ENCODE measurements at regions not wholly inside any gene's neighbourhood (a gene's known extent, or its start where the extent isn't known, plus 50 kb on each side); places are given as distances from the start of the nearest gene placed in this dataset.
"Not testable (repeated sequence)": the region's sequence is repeated elsewhere in the genome, so short reads cannot be mapped to it uniquely, and the experiment has no call there.

DNA sequence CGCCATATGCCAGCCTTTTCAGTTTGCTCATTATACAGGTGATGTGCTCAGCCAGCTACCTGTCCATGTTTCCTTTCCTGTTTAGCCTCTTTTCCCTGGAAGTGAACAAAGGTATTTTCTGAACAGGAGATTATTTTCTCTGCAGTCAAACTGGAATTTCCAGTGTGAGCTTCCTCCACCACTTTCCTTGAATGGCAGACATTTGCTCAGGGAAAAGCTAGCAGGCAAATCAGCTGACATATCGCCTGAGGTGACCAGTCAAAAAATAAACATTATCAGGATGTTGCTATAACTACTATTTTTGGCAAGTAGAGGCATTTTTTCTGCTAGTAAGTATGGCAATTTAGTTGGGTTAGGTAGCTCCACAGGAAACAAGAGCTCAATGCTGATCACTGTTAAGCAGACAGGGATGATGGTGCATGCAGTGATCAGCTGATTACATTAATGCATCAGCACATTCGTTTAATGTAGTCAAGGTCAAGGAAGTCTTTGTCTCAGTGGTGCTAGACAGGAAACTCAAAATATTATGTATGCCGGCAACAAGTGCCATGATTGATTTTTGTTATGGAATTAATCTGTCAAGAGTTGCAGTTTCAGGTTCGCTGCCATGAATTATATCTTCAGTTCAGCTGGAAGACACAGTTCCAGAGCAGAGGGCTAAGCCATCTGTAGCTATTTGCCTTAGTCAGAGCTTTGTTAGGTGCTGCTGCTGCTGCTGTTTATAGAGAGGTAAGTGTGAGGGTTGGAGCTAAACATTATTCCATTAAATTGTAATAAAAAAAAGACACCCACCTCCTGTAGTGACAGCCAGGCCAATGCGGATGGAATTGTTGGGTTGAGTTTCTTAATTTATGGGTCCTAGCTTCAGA is 179.7 kb upstream of the ST6GALNAC5 start:
- DNase-seq: no peak

- no peak for DNase-seq
These were observed 176.5 kb upstream of the ST6GALNAC5 start for GRCh38 chr1:76690766-76691165.

DNA sequence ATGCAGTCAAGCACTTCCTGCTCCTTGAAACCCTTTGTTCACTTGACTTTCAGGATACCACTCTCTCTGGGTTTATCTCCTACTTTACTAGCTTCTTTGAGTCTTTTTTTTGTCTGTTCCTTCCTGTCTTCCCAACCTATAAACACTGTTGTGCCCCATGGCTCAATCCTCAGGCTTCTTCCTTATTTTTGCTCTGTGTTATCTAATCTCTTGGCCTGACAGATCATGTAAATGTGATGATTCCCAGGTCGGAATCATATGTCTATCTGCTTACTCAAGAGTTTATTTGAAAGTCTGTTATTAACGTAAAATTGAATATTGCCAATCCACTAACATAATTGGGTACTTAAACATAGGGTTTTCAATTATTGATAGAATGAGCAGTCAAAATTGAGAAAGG is 171.7 kb upstream of the ST6GALNAC5 start:
- DNase-seq: no peak

DNA sequence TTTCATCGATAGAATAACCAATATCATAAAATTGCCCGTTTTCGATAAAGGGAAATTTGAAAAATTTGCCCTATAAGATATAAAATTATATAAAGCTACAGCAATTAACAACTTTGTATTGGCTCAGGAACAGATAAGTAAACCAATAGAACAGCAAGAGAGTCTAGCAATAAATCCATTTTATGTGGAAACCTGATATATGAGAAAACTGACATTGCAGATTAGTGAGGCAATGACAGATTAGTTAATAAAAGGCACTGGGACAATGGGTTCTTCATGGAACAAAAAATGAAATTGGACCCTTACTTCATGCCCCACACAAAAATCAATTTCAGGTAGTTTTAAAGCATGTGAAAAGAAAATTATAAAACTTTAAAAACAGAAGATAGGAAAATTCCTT is 169.9 kb upstream of the ST6GALNAC5 start:
- no peak for DNase-seq

DNA sequence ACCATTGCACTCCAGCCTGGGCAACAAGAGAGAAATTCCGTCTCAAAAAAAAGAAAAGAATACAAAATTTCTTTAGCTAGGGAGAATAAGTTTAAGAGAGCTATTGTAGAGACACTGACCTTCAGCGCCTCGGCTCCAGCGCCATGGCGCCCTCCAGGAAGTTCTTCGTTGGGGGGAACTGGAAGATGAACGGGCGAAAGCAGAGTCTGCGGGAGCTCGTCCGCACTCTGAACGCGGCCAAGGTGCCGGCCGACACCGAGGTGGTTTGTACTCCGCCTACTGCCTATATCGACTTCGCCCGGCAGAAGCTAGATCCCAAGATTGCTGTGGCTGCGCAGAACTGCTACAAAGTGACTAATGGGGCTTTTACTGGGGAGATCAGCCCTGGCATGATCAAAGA is 167.6 kb upstream of the ST6GALNAC5 start:
- DNase-seq: not testable (repeated sequence)

DNA sequence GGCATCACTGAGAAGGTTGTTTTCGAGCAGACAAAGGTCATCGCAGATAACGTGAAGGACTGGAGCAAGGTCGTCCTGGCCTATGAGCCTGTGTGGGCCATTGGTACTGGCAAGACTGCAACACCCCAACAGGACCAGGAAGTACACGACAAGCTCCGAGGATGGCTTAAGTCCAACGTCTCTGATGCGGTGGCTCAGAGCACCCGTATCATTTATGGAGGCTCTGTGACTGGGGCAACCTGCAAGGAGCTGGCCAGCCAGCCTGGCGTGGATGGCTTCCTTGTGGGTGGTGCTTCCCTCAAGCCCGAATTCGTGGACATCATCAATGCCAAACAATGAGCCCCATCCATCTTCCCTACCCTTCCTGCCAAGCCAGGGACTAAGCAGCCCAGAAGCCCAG is 167.1 kb upstream of the ST6GALNAC5 start:
- not testable (repeated sequence) for DNase-seq

- no peak for DNase-seq
These were observed 161.7 kb upstream of the ST6GALNAC5 start for GRCh38 chr1:76705560-76705959.

GRCh38 chr1:76713535-76713934 is 153.7 kb upstream of the ST6GALNAC5 start:
- DNase-seq: no peak

DNA sequence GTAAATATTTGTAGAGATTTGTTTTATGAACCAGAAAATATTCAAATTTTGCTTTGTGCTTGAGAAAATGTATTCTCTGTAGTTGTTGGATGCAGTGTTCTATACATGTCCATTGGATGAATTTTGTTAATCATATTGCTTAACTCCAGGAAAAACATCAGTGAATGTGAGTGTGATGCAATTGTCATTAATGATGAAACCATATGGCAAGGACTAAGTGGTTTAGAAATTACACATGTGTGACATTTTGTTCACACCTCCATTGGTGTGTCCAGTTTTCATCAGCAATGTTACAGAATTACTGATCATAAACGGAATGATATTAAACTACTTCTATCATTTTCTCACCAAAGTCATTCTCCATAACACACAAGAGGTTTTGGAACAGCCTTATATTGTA is 151.8 kb upstream of the ST6GALNAC5 start:
- DNase-seq: no peak

DNA sequence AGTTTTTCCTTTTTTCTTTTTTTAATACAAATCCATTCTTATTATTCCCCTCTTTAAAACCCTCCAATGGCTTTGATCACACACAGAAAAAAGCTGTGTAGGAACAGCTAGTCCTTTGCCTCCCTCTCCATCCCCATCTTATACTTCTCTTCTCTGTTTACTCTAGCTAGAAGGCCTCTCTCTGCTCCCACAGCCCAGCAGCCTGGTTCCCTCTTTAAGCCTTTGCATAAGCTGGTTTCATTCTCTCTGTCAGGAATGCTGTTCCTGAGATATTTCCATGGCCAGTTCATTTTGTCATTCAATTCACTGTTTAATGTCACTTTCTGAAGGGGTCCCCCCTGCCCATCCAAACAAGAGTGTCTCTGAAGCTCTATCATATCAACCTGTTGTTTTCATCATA is 143.3 kb upstream of the ST6GALNAC5 start:
- no peak for DNase-seq

GRCh38 chr1:76724816-76725215 is 142.5 kb upstream of the ST6GALNAC5 start:
- DNase-seq: no peak

GRCh38 chr1:76725864-76726619 is 141.2 kb upstream of the ST6GALNAC5 start:
- DNase-seq: no peak

- no peak for DNase-seq
These were observed 139.8 kb upstream of the ST6GALNAC5 start for GRCh38 chr1:76727520-76727919.

GRCh38 chr1:76729142-76729541 is 138.1 kb upstream of the ST6GALNAC5 start:
- DNase-seq: no peak

- DNase-seq: no peak
These were observed 137.3 kb upstream of the ST6GALNAC5 start for GRCh38 chr1:76730027-76730426.

GRCh38 chr1:76738355-76738754 is 128.9 kb upstream of the ST6GALNAC5 start:
- not testable (repeated sequence) for DNase-seq

DNA sequence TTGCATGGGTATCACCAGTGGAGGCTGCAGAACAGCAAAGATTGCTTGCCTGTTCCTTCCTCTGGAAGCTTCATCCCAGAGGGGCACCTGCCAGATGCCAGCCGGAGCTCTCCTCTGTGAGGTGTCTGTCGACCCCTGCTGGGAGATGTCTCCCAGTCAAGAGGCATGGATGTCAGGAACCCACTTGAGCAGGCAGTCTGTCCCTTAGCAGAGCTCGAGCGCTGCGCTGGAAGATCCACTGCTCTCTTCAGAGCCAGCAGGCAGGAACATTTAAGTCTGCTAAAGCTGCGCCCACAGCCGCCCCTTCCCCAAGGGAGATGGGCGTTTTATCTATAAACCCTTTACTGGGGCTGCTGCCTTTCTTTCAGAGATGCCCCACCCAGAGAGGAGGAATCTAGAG is 126.3 kb upstream of the ST6GALNAC5 start:
- DNase-seq: peak; percentile 47

DNA sequence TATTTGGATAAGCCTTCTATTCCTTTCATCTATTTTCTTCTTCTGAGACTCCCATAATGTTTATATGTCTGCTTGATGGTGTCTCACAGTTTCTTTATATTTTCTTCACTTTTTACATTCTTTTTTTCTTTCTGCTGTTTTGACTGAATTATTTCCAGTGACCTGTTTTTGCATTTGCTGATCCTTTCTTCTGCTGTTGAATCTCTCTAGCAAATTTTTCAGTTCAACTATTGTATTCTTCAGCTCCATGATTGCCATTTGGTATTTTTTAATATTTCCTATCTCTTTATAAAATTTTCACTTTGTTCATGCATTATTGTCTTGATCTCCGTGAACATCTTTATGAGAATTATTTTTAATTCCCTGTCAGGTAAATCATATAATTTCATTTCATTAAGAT is 122.3 kb upstream of the ST6GALNAC5 start:
- DNase-seq: no peak

GRCh38 chr1:76746206-76746605 is 121.1 kb upstream of the ST6GALNAC5 start:
- DNase-seq: no peak

GRCh38 chr1:76754730-76755129 is 112.5 kb upstream of the ST6GALNAC5 start:
- DNase-seq: no peak

DNA sequence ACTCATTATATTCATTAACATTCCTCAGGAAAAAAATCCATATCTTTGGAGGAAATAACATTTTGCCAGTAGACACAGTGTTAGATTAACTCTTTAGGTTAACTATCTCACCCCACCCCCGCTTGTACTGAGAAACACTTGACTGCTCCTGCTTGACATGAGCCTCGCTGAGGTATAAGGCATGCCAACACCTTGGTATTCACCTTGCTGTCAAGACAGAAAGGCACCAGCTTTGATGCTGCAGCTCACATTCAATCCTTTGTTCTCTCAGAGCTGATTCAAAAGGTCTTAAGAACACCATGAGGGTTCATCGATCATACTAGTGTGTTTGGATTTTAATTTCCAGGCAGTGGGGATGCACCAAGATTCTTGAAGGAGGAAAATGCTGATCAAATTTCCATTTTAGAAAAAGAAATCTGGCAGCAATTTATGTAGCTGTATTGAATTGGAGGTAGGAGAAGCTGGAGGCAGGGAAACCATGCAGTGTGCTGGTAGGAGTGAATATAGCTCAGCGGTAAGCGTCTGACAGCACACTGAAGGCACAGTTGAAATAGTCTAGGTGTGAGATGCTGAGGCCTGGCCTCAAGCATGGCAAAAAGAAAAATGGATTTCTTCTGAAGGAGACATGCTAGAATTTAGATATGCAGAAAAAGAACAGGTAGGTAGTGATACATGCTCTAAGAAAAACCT is 108.0 kb upstream of the ST6GALNAC5 start:
- DNase-seq: no peak

GRCh38 chr1:76759950-76760349 is 107.3 kb upstream of the ST6GALNAC5 start:
- DNase-seq: no peak

DNA sequence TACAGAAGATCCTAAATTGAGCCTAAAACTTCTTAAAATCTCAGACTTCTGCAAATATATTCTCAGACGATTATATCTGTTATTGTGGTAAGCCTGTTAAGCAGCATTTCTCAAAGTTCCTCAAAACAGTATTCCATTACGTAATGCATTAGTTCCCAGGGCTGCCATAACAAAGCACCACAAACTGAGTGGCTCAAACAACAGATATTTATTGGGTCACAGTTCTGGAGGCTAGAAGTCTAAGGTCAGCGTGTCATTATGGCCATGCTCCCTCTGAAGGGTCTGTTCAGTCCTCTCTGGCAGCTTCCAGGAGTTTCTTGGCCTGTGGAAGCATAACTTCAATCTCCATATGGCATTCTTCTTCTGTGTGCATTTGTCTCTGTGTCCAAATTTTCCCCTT is 103.5 kb upstream of the ST6GALNAC5 start:
- DNase-seq: no peak

All from NCI-H524 treated with DMSO at 0.1 percent for 48 hours (cell line).